Ishikawa (cell line): ENCODE measurements at regions not wholly inside any gene's neighbourhood (a gene's known extent, or its start where the extent isn't known, plus 50 kb on each side); places are given as distances from the start of the nearest gene placed in this dataset.

ENCODE experiments used
- CEBPB ChIP-seq: IDR thresholded peaks from 2 replicates; pipeline ENCODE4 v1.6.1; 2012
- CREB1 ChIP-seq: IDR thresholded peaks from 2 replicates; pipeline ENCODE4 v1.6.1; 2012; ENCODE audit warnings: low read depth
- EGR1 ChIP-seq: IDR thresholded peaks from 2 replicates; pipeline ENCODE4 v1.6.1; 2012
- EP300 ChIP-seq: IDR thresholded peaks from 2 replicates; pipeline ENCODE4 v1.6.1; 2012; ENCODE audit warnings: borderline replicate concordance
- FOXM1 ChIP-seq: IDR thresholded peaks from 2 replicates; pipeline ENCODE4 v1.6.1; 2012; ENCODE audit warnings: low read depth, borderline replicate concordance
- NFIC ChIP-seq: IDR thresholded peaks from 2 replicates; pipeline ENCODE4 v1.6.1; 2012
- RAD21 ChIP-seq: IDR thresholded peaks from 2 replicates; pipeline ENCODE4 v1.6.1; 2012; ENCODE audit warnings: low read depth
- TAF1 ChIP-seq: IDR thresholded peaks from 2 replicates; pipeline ENCODE4 v1.6.1; 2012; ENCODE audit warnings: low read depth, mild to moderate bottlenecking
- TCF12 ChIP-seq: IDR thresholded peaks from 2 replicates; pipeline ENCODE4 v1.6.1; 2012; ENCODE audit warnings: low read depth
- TEAD4 ChIP-seq: IDR thresholded peaks from 2 replicates; pipeline ENCODE4 v1.6.1; 2012
- YY1 ChIP-seq: IDR thresholded peaks from 2 replicates; pipeline ENCODE4 v1.6.1; 2012; ENCODE audit warnings: low read depth
- ZBTB7A ChIP-seq: IDR thresholded peaks from 2 replicates; pipeline ENCODE4 v1.6.1; 2012; ENCODE audit warnings: low read depth
- TF ChIP-seq, protein P1 (sequence below): IDR thresholded peaks from 2 replicates; pipeline ENCODE4 v1.6.1; 2012
- TF ChIP-seq, protein P2 (sequence below): IDR thresholded peaks from 2 replicates; pipeline ENCODE4 v1.6.1; 2012
- TF ChIP-seq, protein P3 (sequence below): IDR thresholded peaks from 2 replicates; pipeline ENCODE4 v1.6.1; 2012; ENCODE audit warnings: low read depth, mild to moderate bottlenecking

DNA sequence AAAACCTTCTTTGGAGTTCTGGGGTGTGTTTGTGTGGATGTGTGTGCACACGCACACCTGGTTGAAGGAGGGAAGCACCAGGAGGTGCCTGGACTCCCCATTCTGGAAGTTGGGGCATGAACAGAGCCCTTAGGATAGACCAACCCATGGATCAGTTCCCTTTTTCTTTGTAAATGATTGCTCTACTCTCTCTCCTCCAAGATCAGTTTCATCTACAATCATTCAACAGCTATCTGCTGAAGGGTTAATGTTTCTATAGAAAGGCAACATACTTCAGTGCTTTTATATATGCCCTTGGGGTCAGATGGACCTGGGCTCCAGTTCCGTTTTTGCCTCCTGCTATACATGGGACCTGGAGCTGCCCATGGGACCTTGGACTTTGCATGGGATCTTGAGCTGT, 352.1 kb upstream of the CFAP20DC start:
- TF ChIP-seq CREB1: no peak
- TF ChIP-seq, protein P1, sequence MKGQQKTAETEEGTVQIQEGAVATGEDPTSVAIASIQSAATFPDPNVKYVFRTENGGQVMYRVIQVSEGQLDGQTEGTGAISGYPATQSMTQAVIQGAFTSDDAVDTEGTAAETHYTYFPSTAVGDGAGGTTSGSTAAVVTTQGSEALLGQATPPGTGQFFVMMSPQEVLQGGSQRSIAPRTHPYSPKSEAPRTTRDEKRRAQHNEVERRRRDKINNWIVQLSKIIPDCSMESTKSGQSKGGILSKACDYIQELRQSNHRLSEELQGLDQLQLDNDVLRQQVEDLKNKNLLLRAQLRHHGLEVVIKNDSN: no peak
- no peak for TF ChIP-seq FOXM1
- no peak for TF ChIP-seq TCF12
- TF ChIP-seq RAD21: no peak
- no peak for TF ChIP-seq EGR1
- TF ChIP-seq ZBTB7A: no peak
- no peak for TF ChIP-seq EP300

DNA sequence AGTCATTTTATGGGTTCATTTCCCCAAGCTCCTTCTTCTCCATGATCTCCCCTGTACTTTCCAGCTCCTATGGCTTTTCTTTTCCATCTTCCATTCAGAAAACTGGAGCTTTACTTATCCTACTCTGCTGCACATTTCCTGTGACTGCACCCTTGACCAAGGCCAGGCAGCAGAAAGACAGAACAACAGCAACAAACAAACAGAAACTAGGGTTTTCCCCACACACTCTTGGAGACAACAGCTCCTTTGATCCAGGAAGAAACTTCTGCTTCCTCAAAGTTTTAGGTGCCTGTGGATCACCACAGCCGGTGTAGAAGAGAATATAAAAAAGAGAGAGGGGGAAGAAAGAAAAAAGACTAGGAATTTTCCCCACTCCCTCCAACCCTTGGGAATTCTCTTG, 342.3 kb upstream of the CFAP20DC start:
- TF ChIP-seq CREB1: no peak
- TF ChIP-seq TAF1: no peak
- TF ChIP-seq, protein P2, sequence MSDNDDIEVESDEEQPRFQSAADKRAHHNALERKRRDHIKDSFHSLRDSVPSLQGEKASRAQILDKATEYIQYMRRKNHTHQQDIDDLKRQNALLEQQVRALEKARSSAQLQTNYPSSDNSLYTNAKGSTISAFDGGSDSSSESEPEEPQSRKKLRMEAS: no peak
- TF ChIP-seq, protein P1: no peak
- no peak for TF ChIP-seq CEBPB

DNA sequence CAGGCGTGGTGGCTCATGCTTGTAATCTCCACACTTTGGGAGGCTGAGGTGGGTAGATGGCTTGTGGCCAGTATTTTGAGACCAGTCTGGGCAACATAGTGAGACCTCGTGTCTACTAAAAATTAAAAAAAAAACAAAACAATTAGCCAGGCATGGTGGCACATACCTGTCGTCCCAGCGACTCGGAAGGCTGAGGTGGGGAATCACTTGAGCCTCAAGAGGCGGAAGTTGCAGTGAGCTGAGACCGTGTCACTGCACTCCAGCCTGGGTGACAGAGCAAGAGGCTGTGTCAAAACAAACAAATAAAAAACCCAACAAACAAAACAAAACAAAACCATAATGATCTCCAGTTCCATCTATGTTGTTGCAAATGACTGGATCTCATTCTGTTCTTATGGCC, 341.3 kb upstream of the CFAP20DC start:
- TF ChIP-seq RAD21: no peak
- TF ChIP-seq ZBTB7A: no peak
- TF ChIP-seq TCF12: no peak
- no peak for TF ChIP-seq CREB1
- TF ChIP-seq CEBPB: no peak

DNA sequence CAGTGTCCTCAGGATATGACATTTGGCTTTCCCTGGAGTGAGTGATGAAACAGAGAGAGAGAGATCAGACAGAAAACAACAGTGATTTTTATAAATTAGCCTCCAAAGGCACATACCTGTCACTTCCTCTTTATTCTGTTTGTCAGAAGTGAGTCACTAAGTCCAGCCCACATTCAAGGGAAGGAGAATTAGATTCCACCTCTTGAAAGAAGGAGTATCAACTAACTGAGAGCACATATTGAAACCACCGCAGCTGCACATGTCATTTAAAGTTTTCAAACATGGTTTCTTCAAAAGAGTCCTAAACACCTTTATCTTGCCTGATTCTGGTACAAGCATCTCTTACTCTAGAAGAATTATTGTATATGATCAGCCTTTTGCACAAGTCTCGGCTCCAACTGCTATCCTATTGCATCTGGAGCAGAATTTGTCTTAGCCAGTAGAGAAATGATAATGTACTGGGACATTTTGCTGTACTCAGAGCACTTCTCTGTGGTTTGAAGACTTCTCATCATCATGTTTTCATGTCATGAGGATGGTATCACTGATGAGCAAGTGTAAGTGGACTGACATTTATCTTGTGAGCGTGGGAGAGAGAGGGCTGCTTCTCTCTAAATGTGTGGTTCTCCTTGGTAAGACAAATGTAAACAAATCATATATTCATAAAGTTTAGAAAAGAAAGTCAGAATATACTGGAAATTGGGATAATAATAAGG, 338.9 kb upstream of the CFAP20DC start:
- TF ChIP-seq TCF12 (no peak), EP300 (no peak), FOXM1 (no peak), TAF1 (no peak), NFIC (no peak), EGR1 (no peak), TEAD4 (no peak), YY1 (no peak)
- TF ChIP-seq, protein P3, sequence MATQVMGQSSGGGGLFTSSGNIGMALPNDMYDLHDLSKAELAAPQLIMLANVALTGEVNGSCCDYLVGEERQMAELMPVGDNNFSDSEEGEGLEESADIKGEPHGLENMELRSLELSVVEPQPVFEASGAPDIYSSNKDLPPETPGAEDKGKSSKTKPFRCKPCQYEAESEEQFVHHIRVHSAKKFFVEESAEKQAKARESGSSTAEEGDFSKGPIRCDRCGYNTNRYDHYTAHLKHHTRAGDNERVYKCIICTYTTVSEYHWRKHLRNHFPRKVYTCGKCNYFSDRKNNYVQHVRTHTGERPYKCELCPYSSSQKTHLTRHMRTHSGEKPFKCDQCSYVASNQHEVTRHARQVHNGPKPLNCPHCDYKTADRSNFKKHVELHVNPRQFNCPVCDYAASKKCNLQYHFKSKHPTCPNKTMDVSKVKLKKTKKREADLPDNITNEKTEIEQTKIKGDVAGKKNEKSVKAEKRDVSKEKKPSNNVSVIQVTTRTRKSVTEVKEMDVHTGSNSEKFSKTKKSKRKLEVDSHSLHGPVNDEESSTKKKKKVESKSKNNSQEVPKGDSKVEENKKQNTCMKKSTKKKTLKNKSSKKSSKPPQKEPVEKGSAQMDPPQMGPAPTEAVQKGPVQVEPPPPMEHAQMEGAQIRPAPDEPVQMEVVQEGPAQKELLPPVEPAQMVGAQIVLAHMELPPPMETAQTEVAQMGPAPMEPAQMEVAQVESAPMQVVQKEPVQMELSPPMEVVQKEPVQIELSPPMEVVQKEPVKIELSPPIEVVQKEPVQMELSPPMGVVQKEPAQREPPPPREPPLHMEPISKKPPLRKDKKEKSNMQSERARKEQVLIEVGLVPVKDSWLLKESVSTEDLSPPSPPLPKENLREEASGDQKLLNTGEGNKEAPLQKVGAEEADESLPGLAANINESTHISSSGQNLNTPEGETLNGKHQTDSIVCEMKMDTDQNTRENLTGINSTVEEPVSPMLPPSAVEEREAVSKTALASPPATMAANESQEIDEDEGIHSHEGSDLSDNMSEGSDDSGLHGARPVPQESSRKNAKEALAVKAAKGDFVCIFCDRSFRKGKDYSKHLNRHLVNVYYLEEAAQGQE: no peak
- TF ChIP-seq, protein P2: no peak
- TF ChIP-seq, protein P1: no peak

DNA sequence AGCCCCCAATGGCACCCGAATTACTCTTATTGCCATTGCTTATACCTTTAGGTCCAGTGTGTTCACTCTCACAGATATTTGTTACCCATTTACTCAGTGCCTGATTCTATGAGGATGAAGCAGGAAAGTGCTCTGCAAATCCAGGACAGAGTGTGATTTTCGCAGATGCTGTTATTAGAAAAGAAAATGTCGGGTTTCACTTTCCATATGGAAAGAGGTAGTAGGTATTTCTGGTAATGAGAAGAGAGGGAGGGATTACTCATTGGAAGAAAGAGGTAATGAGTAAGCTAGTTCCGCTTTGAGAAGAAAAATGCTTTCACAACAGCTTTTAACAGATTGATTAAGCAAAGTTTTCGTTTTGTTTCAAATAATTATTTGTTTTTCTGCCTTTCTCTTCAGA, 336.3 kb upstream of the CFAP20DC start:
- TF ChIP-seq, protein P2: no peak
- TF ChIP-seq EP300 (no peak), ZBTB7A (no peak), TAF1 (no peak), TCF12 (no peak), CEBPB (no peak), FOXM1 (no peak), EGR1 (no peak)
- TF ChIP-seq, protein P3: no peak

DNA sequence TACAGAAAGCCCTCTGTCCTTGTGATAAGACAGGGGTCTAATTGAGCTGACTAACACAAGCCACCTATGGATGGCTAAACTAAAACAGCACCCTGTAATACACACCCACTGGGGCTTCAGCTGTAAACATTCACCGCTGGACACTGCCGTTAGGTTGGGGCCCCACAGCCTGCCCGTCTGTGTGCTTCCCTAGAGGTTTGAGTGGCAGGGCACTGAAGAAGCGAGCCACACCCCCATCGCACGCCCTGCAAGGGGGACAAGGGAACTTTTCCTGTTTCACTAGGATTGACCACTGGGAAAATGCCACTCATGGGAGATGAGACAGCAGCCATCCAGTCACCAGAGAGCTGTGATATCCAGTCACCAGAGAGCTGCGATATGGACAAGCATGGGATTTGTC, 335.7 kb upstream of the CFAP20DC start:
- no peak for TF ChIP-seq YY1
